ENCODE measurements at regions not wholly inside any gene's neighbourhood (a gene's known extent, or its start where the extent isn't known, plus 50 kb on each side); places are given as distances from the start of the nearest gene placed in this dataset.

DNA sequence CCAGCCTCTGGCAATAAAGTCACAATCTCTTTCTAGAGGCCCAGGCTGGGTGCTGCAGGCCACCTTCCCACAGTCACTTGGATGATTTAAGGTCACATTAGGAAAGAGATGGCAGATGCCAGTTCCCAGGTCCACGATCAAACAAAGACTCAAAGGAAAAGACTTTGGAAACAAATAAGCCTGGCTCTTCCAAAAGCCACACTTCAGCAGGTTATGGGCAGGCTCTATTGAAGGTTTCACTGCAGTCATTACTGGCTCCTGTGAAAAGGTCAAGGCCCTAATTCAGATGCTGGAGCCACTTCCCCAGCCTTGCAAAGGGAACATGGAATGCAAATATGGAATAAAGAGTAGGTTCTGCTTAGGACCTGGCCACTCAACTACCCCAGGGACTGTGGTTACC is 104.0 kb upstream of the ZNF32 start:
- Histone ChIP-seq H3K36me3 (ENCODE audit: control insufficient read depth, insufficient read depth, low read length) (no peaks in the 10 kb centered on the region), H3K4me3 (ENCODE audit: low read length) (no peak overlapping the region), H3K27me3 (ENCODE audit: control insufficient read depth, insufficient read depth, low read length) (no peaks in the 10 kb centered on the region), H3K9ac (ENCODE audit: low read length) (no peak overlapping the region), H3K4me1 (ENCODE audit: control insufficient read depth, insufficient read depth, low read length) (no peaks in the 10 kb centered on the region), H3K9me3 (ENCODE audit: control insufficient read depth, low read length) (no peaks in the 10 kb centered on the region)

DNA sequence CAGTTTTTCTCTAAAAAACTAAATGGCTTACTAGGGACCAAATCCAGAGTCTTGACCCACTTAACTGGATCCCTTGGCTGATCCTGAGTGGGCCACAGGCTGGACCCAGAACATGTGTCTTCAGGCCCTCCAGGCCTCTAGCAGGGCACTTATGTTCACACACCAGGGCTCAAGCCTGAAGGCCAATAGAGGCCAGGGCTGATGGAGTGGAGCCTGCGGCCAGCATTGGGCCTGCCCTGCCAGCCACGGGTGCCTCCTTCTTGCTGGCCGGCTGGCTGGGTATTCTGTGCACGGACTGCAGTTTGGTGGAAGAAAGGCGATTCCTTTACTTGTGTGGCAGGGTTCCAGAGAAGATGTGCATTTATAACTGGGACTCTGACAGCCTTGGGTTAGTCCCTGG is 103.0 kb upstream of the ZNF32 start:
- Histone ChIP-seq H3K9ac (ENCODE audit: low read length) (no peak overlapping the region), H3K9me3 (ENCODE audit: control insufficient read depth, low read length) (no peaks in the 10 kb centered on the region), H3K27me3 (ENCODE audit: control insufficient read depth, insufficient read depth, low read length) (no peaks in the 10 kb centered on the region), H3K4me1 (ENCODE audit: control insufficient read depth, insufficient read depth, low read length) (no peaks in the 10 kb centered on the region), H3K4me3 (ENCODE audit: low read length) (no peak overlapping the region), H3K36me3 (ENCODE audit: control insufficient read depth, insufficient read depth, low read length) (no peaks in the 10 kb centered on the region)

DNA sequence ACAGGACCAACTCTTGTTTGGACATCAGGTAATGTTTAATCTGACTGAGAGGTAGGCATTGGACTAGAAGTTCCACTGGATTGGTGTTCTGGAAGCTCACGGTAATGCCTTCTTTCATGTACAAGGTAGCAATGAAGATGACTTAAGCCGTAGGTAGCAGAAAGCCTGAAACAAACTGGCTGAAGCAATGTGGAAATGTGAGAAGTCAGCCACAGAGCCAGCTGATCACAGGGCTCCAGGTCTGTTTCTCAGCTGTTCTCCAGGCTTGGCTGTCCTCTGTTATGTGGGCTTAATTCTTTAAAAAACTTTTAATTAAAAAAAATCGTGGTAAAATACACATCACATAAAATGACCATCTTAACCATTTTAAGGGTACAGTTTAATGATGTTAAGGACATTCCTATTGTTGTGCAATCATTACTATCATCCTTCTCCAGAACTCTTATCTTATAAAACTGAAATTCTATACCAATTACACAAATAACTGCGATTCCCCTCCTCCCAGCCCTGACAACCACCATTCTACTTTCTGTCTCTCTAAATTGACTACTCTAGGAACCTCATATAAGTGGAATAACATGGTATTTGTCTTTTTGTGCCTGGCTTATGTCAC is 101.4 kb upstream of the ZNF32 start:
- Histone ChIP-seq H3K9me3 (ENCODE audit: control insufficient read depth, low read length) (no peaks in the 10 kb centered on the region), H3K4me3 (ENCODE audit: low read length) (no peak overlapping the region), H3K9ac (ENCODE audit: low read length) (no peak overlapping the region), H3K27me3 (ENCODE audit: control insufficient read depth, insufficient read depth, low read length) (no peaks in the 10 kb centered on the region), H3K36me3 (ENCODE audit: control insufficient read depth, insufficient read depth, low read length) (no peaks in the 10 kb centered on the region), H3K4me1 (ENCODE audit: control insufficient read depth, insufficient read depth, low read length) (no peaks in the 10 kb centered on the region)

DNA sequence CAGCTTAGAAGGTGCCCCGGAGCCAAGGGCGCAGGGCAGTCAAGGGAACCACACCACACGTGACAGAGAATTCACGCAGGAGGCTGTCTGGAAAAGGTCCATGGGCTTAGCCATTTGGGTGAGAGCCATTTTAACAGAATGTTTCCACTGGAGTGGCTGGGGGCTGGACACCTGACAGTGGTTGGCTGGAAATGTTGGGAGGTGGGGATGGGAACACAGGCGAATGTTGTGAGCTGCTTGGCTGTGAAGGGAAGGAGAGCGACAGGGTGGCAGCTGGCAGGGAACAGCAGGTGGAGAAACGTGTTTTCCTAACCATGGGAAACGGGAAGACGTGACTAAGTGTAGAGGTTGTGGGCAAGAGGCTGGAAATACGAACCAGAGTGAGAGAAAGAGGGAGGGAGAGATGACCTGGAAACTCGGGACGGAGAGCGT is 100.5 kb upstream of the ZNF32 start:
- Histone ChIP-seq H3K4me3 (ENCODE audit: low read length) (no peak overlapping the region), H3K9ac (ENCODE audit: low read length) (no peak overlapping the region), H3K9me3 (ENCODE audit: control insufficient read depth, low read length) (no peaks in the 10 kb centered on the region), H3K4me1 (ENCODE audit: control insufficient read depth, insufficient read depth, low read length) (no peaks in the 10 kb centered on the region), H3K36me3 (ENCODE audit: control insufficient read depth, insufficient read depth, low read length) (no peaks in the 10 kb centered on the region), H3K27me3 (ENCODE audit: control insufficient read depth, insufficient read depth, low read length) (no peaks in the 10 kb centered on the region)

DNA sequence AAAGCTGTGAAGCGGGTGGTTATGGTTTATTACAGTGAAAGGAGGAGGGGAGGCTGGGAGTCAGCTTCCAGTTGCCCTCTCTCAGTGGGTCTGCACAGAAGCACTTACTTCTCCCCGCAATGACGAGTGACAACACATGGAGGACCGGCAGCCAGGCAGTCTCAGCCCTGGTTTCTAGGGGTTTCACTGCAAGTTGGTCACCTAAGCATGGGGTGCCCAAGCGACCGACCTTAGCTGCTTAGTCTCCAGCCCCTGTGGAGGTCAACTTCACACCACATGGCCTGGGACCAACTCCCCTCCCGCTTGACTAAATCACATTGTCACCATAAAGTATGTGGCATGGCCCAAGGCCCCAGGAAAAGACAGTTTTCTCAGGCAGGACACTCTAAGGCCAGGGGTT is 99.9 kb upstream of the ZNF32 start:
- H3K9me3 ChIP-seq (ENCODE audit: control insufficient read depth, low read length) = no peaks in the 10 kb centered on the region
- no peak overlapping the region for H3K4me3 ChIP-seq (ENCODE audit: low read length)
- H3K36me3 ChIP-seq (ENCODE audit: control insufficient read depth, insufficient read depth, low read length) = no peaks in the 10 kb centered on the region
- H3K27me3 ChIP-seq (ENCODE audit: control insufficient read depth, insufficient read depth, low read length) = no peaks in the 10 kb centered on the region
- no peaks in the 10 kb centered on the region for H3K4me1 ChIP-seq (ENCODE audit: control insufficient read depth, insufficient read depth, low read length)
- H3K9ac ChIP-seq (ENCODE audit: low read length) = no peak overlapping the region

DNA sequence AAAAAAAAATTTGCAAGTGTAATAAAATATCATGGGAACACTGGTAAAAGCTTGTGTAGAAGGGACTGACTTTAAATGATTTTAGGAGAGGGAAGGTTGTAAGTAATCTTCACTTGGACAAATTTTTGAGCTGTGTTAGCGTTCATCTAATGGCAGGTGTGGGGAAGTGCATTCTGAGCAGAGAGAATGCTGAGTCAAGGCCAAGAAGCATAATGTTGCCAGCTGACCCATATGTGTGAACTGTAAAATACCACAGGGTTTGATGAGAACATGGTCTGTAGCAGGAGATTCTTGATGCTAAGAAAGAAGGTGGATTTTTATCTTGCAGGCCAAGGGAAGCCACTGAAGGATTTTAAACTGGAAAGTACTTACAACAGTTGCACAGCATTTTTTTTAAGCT is 98.2 kb upstream of the ZNF32 start:
- H3K4me3 ChIP-seq (ENCODE audit: low read length) = no peak overlapping the region
- no peaks in the 10 kb centered on the region for H3K27me3 ChIP-seq (ENCODE audit: control insufficient read depth, insufficient read depth, low read length)
- H3K36me3 ChIP-seq (ENCODE audit: control insufficient read depth, insufficient read depth, low read length) = no peaks in the 10 kb centered on the region
- H3K9ac ChIP-seq (ENCODE audit: low read length) = no peak overlapping the region
- no peaks in the 10 kb centered on the region for H3K9me3 ChIP-seq (ENCODE audit: control insufficient read depth, low read length)
- no peaks in the 10 kb centered on the region for H3K4me1 ChIP-seq (ENCODE audit: control insufficient read depth, insufficient read depth, low read length)

DNA sequence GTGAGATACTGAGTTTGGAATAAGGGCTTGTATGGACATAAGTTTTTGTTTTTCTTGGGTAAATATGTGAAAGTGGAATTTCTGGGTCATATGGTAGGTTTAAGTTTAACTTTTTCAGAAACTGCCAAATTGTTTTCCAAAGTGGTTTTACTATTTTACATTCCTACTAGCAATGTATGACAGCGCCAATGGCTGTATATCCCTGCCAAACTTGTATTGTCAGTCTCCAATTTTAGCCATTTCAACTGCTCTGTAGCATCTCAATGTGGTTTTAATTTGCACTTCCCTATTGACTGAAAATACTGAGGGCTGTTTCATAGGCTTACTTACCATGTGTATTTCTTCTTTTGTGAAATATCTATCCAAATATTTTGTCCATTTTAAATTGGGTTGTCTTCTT is 90.5 kb upstream of the ZNF32 start:
- Histone ChIP-seq H3K4me1 (ENCODE audit: control insufficient read depth, insufficient read depth, low read length) (no peaks in the 10 kb centered on the region), H3K9ac (ENCODE audit: low read length) (no peak overlapping the region), H3K4me3 (ENCODE audit: low read length) (no peak overlapping the region), H3K27me3 (ENCODE audit: control insufficient read depth, insufficient read depth, low read length) (no peaks in the 10 kb centered on the region), H3K36me3 (ENCODE audit: control insufficient read depth, insufficient read depth, low read length) (no peaks in the 10 kb centered on the region), H3K9me3 (ENCODE audit: control insufficient read depth, low read length) (no peaks in the 10 kb centered on the region)

DNA sequence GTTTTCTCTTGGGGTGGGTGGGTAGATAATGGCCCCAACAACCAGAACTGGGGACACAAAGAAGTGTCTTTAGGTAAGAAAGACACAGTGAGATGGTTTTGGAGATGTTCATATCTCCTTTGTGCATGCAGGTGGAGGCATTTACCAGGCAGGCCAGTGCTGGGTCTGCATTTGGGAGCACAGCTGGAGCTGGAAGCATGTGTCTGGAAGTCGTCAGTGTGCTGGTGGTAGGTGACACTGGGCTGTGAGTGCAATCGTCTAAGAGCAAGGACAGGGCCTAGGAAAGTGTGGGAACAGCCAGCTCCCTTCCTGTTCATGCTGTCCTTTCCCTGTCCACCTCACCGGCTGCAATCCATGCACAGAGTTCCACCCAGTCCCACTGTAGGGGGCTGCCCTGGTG is 88.3 kb upstream of the ZNF32 start:
- Histone ChIP-seq H3K27me3 (ENCODE audit: control insufficient read depth, insufficient read depth, low read length) (no peaks in the 10 kb centered on the region), H3K36me3 (ENCODE audit: control insufficient read depth, insufficient read depth, low read length) (no peaks in the 10 kb centered on the region), H3K4me1 (ENCODE audit: control insufficient read depth, insufficient read depth, low read length) (no peaks in the 10 kb centered on the region), H3K9me3 (ENCODE audit: control insufficient read depth, low read length) (no peaks in the 10 kb centered on the region), H3K9ac (ENCODE audit: low read length) (no peak overlapping the region), H3K4me3 (ENCODE audit: low read length) (no peak overlapping the region)

DNA sequence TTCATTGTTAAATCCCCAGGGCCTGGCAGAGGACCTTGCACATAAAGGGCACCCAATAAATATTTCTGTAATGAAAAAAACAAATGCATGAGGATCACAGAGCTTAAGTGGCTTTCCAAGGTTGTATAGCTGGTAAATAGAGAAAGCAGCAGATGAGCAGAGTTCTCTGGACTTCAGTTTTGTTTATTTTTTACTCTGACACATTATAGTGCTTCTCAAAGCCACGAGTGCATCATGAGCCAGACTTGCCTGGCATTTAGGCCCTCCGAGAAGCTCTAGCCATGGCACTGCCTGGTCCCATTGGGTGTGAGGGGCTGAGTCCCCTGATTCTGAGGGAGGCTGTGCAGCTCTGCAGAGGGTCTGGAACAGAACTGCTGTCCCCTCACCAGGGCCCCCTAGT is 87.2 kb upstream of the ZNF32 start:
- Histone ChIP-seq H3K27me3 (ENCODE audit: control insufficient read depth, insufficient read depth, low read length) (no peaks in the 10 kb centered on the region), H3K36me3 (ENCODE audit: control insufficient read depth, insufficient read depth, low read length) (no peaks in the 10 kb centered on the region), H3K9ac (ENCODE audit: low read length) (no peak overlapping the region), H3K4me3 (ENCODE audit: low read length) (no peak overlapping the region), H3K9me3 (ENCODE audit: control insufficient read depth, low read length) (no peaks in the 10 kb centered on the region), H3K4me1 (ENCODE audit: control insufficient read depth, insufficient read depth, low read length) (no peaks in the 10 kb centered on the region)

DNA sequence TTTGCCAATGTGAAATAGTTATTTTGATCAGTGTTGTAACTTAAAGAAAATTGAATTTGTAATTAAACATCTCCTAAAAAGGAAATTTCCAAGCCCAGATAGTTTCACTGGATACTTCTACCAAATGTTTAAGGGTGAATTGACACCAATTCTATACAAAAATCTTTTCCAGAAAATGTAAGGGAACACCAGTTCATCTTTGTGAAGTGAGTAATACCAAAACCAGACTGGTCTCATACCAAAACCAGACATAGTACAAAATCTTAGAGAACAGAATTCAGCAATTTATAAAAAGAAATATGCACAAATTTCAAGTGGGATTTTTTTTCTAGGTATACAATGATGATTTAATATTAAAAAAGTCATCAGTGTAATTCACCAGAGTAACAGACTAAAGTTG is 86.0 kb upstream of the ZNF32 start:
- no peaks in the 10 kb centered on the region for H3K4me1 ChIP-seq (ENCODE audit: control insufficient read depth, insufficient read depth, low read length)
- no peak overlapping the region for H3K4me3 ChIP-seq (ENCODE audit: low read length)
- H3K9ac ChIP-seq (ENCODE audit: low read length) = no peak overlapping the region
- no peaks in the 10 kb centered on the region for H3K27me3 ChIP-seq (ENCODE audit: control insufficient read depth, insufficient read depth, low read length)
- no peaks in the 10 kb centered on the region for H3K9me3 ChIP-seq (ENCODE audit: control insufficient read depth, low read length)
- no peaks in the 10 kb centered on the region for H3K36me3 ChIP-seq (ENCODE audit: control insufficient read depth, insufficient read depth, low read length)

DNA sequence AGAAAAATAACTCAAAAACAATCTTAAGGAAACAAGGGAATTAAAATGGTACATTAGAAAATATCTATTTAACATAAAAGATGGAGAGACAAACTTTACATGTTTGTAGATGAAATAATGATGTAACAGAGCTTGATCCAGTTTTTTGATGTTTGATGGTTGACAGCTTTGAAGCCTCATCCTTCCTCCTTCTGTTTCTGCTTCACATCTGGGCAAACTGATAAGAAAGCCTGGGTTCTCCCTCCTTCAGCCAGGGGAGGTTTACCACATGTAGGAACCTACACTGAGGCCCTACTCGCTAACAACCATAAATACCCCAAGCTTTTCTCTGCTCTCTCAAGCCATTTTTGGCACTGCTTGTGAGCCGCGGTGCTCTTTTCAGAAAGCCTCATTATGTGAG is 82.8 kb upstream of the ZNF32 start:
- Histone ChIP-seq H3K9ac (ENCODE audit: low read length) (no peak overlapping the region), H3K9me3 (ENCODE audit: control insufficient read depth, low read length) (no peaks in the 10 kb centered on the region), H3K27me3 (ENCODE audit: control insufficient read depth, insufficient read depth, low read length) (no peaks in the 10 kb centered on the region), H3K4me1 (ENCODE audit: control insufficient read depth, insufficient read depth, low read length) (no peaks in the 10 kb centered on the region), H3K36me3 (ENCODE audit: control insufficient read depth, insufficient read depth, low read length) (no peaks in the 10 kb centered on the region), H3K4me3 (ENCODE audit: low read length) (no peak overlapping the region)

DNA sequence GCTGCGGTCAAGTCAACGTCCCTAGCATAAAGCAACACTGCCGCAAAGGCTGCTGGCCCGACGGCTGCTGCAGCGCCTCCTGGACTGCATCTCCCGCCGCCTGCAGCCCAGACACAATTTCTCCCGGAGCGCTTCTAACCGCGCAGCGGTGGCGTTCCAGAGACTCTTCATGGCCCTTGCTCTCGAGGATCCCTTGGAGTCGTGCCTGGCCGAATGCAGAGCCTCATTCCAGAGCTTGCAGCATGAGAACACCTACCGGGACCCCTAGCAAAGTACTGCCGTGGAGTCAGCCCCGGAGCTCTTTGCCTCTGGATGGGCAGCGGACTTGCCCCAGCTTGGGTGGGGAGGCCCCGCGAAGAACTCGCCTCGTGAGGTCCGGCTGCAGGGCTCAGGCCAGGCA is 79.7 kb upstream of the ZNF32 start:
- Histone ChIP-seq H3K9me3 (ENCODE audit: control insufficient read depth, low read length) (no peaks in the 10 kb centered on the region), H3K27me3 (ENCODE audit: control insufficient read depth, insufficient read depth, low read length) (no peaks in the 10 kb centered on the region), H3K36me3 (ENCODE audit: control insufficient read depth, insufficient read depth, low read length) (no peaks in the 10 kb centered on the region), H3K9ac (ENCODE audit: low read length) (no peak overlapping the region), H3K4me3 (ENCODE audit: low read length) (no peak overlapping the region), H3K4me1 (ENCODE audit: control insufficient read depth, insufficient read depth, low read length) (no peaks in the 10 kb centered on the region)

DNA sequence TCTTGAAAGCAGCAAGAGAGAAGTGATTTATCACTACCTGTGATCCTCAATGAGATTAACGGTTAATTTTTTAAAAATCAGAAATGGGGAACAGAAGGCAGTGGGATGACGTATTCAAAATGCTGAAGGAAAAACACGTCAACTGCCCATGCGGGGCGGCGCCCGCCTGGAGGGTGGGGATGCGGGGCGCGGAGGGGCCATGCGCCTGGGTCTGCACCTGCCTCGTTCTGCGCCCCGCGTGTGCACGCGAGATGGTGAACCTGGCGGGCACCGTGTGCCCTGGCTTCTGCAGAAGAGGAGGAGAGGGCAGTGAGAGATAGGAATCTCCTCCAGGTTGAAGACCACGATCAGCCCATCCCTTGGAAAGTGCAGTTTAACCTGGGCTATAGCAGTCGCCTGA is 79.3 kb upstream of the ZNF32 start:
- Histone ChIP-seq H3K9ac (ENCODE audit: low read length) (no peak overlapping the region), H3K4me1 (ENCODE audit: control insufficient read depth, insufficient read depth, low read length) (no peaks in the 10 kb centered on the region), H3K9me3 (ENCODE audit: control insufficient read depth, low read length) (no peaks in the 10 kb centered on the region), H3K4me3 (ENCODE audit: low read length) (no peak overlapping the region), H3K27me3 (ENCODE audit: control insufficient read depth, insufficient read depth, low read length) (no peaks in the 10 kb centered on the region), H3K36me3 (ENCODE audit: control insufficient read depth, insufficient read depth, low read length) (no peaks in the 10 kb centered on the region)

Measured in mucosa of stomach (tissue), 1 donor.